Naive thymus-derived CD4-positive, alpha-beta T cell (primary cell): ENCODE measurements at regions not wholly inside any gene's neighbourhood (a gene's known extent, or its start where the extent isn't known, plus 50 kb on each side); places are given as distances from the start of the nearest gene placed in this dataset.

ENCODE experiments used
- ATAC-seq: fragments of 150-1000 bp; cut with Tn5 transposase; 2 replicates; pipeline ENCODE4 v1.10.0; 2021; ENCODE audit warnings: mild to moderate bottlenecking, moderate library complexity
- CTCF ChIA-PET: fragments of 350-600 bp; sonication (Branson Sonifier 250); formaldehyde crosslinking; loops from one replicate; lab custom pipeline; 2021; ENCODE audit warnings: antibody characterized with exemption; lab: Charles Lee
- POLR2A ChIA-PET: fragments of 350-600 bp; sonication (Branson Sonifier 250); formaldehyde crosslinking; loops from one replicate; lab custom pipeline; 2021; ENCODE audit warnings: antibody characterized with exemption, inconsistent platforms; lab: Charles Lee
- DNase-seq, 9 donors: peaks; one replicate each; pipeline versions ENCODE4 v3.0.0 to v3.0.0-alpha.2; 2020 to 2022; ENCODE audit warnings: mixed read lengths in 1 of 9
- H3K27ac ChIP-seq: one replicate; pipeline ENCODE4 v1.7.0; 2013; ENCODE audit warnings: mild to moderate bottlenecking, low read depth, low read length, moderate library complexity
- H3K27me3 ChIP-seq, 2 donors: one replicate each; pipeline ENCODE4 v1.7.0; 2013; ENCODE audit warnings: low read length in 2 of 2, mild to moderate bottlenecking in 2 of 2, moderate library complexity in 2 of 2; ENCODE audit not compliant: control insufficient read depth in 2 of 2, insufficient read depth in 2 of 2
- H3K36me3 ChIP-seq, 3 experiments: 1 replicate in 2 of 3; 2 replicates in 1 of 3; pipeline ENCODE4 v1.7.0; 2013; ENCODE audit warnings: low read length in 3 of 3, mild to moderate bottlenecking in 3 of 3, moderate library complexity in 1 of 3; ENCODE audit not compliant: insufficient read depth in 3 of 3, control insufficient read depth in 2 of 3
- H3K4me1 ChIP-seq, 2 donors: one replicate each; pipeline ENCODE4 v1.7.0; 2013; ENCODE audit warnings: low read length in 2 of 2, mild to moderate bottlenecking in 2 of 2, moderate library complexity in 1 of 2; ENCODE audit not compliant: control insufficient read depth in 2 of 2, insufficient read depth in 2 of 2
- H3K4me3 ChIP-seq: 2 replicates; pipeline ENCODE4 v1.7.0; 2013; ENCODE audit warnings: mild to moderate bottlenecking, low read length
- H3K9me3 ChIP-seq, 3 experiments: 1 replicate in 2 of 3; 2 replicates in 1 of 3; pipeline ENCODE4 v1.7.0; 2013; ENCODE audit warnings: low read length in 3 of 3; ENCODE audit not compliant: control insufficient read depth in 2 of 3
- H3K27ac Mint-ChIP-seq, 9 donors: one replicate each; pipeline ENCODE4 v1.8.0; 2020 to 2022; ENCODE audit warnings: mixed read lengths in 9 of 9, mild to moderate bottlenecking in 8 of 9, moderate library complexity in 5 of 9, inconsistent platforms in 2 of 9
- H3K27me3 Mint-ChIP-seq, 5 donors: one replicate each; pipeline ENCODE4 v1.8.0; 2021 to 2022; ENCODE audit warnings: mixed read lengths in 5 of 5, mild to moderate bottlenecking in 1 of 5
- H3K36me3 Mint-ChIP-seq, 5 donors: one replicate each; pipeline ENCODE4 v1.8.0; 2020 to 2022; ENCODE audit warnings: mixed read lengths in 5 of 5, mild to moderate bottlenecking in 3 of 5, inconsistent platforms in 1 of 5
- H3K4me1 Mint-ChIP-seq, 7 donors: one replicate each; pipeline ENCODE4 v1.8.0; 2020 to 2022; ENCODE audit warnings: mixed read lengths in 7 of 7, mild to moderate bottlenecking in 3 of 7, inconsistent platforms in 1 of 7
- H3K4me3 Mint-ChIP-seq, 10 donors: one replicate each; pipeline ENCODE4 v1.8.0; 2020 to 2022; ENCODE audit warnings: mild to moderate bottlenecking in 10 of 10, mixed read lengths in 10 of 10, moderate library complexity in 6 of 10, inconsistent platforms in 2 of 10
- H3K9me3 Mint-ChIP-seq, 11 donors: one replicate each; pipeline ENCODE4 v1.8.0; 2020 to 2022; ENCODE audit warnings: mixed read lengths in 11 of 11, mild to moderate bottlenecking in 4 of 11, inconsistent platforms in 1 of 11, moderate library complexity in 1 of 11
- intact Hi-C, 2 donors: fragments of 100-400 bp; cut with micrococcal nuclease; formaldehyde crosslinking; loops; one replicate each; pipeline ENCODE4 v1.15.1; 2023

DNA sequence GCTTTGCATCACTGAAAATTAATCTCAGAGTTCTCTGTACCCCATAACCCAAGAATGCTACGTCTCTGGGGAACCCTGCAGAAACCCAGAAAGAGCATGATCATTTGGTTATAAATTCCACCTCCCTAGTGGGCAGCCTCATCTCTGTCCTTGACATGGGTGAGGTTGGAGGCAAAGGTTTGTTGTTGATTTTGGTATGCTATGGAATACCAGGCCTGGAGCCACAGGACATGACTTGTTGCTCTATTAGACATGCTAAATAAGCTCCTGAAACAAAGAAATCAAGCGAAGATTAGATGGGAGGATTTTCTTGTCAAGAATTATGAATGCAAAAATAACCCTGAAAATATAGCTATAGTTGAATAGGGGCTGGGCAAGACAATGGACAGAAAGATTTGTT is 197.4 kb upstream of the CAMK1G start:
- CTCF ChIA-PET: no interaction called here
- Histone ChIP-seq H3K27ac (no peak overlapping the region), H3K4me3 (no peak overlapping the region), H3K36me3 (no peaks in the 10 kb centered on the region), H3K4me1 (no peaks in the 10 kb centered on the region), H3K9me3 (no peaks in the 10 kb centered on the region), H3K27me3 (no peaks in the 10 kb centered on the region)
- Mint-ChIP-seq H3K27me3 (peaks cover 0 to 16% (median 5%) of the 10 kb centered on the region in 5 donors), H3K27ac (no peak overlapping the region), H3K9me3 (no peaks in the 10 kb centered on the region), H3K4me1 (peaks cover 0 to 3% (median 0%) of the 10 kb centered on the region in 7 donors), H3K4me3 (no peak overlapping the region), H3K36me3 (no peaks in the 10 kb centered on the region)
- ATAC-seq (no peak), DNase-seq (no peak)
- POLR2A ChIA-PET: no interaction called here
- intact Hi-C loops: no loop called here

DNA sequence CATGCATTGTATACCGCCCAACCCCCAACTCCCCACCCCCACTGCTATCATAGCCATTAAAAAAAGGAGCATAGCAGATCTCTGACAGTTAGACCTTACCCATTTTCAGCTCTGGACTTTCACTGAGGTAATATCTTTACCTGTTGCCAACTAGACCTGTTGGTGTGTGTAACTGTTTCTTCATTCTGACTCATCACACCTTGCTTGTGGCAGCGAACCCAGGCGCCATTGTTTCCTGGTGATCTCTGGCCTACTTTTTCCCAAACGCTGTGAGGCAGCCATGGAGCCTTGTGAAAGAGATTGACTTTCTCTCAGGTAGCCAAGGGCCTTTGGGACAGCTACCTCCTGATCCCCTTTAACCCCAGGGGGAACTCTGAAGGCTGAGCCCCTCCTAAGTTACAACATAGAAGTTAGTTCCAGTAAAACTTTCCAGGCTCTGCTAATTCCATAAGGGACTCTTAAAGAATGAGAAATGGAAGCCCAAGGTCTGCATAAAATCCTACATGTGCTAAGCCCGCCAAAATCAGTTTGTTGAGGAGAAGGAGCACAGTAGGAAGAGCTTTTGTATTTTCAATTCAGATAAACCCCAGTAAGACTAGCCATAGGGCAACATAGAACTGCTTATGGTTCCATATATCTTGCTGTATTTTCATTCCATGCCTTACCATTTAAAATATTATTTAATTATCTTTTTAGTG is 196.1 kb upstream of the CAMK1G start:
- DNase-seq (no peak), ATAC-seq (no peak)
- H3K4me1 Mint-ChIP-seq: peaks cover 0 to 3% (median 0%) of the 10 kb centered on the region in 7 donors
- H3K4me3 ChIP-seq: no peak overlapping the region
- no peak overlapping the region for H3K4me3 Mint-ChIP-seq
- CTCF ChIA-PET: interaction anchor here (0.9 kb wide), 1 partner anchor 10 kb away, joined by 4 read pairs; no protein-coding TSS in a partner anchor
- intact Hi-C loops: no loop called here
- no peaks in the 10 kb centered on the region for H3K27me3 ChIP-seq
- H3K4me1 ChIP-seq: no peaks in the 10 kb centered on the region
- no peaks in the 10 kb centered on the region for H3K36me3 ChIP-seq
- H3K27ac Mint-ChIP-seq: no peak overlapping the region
- H3K9me3 Mint-ChIP-seq: no peaks in the 10 kb centered on the region
- H3K9me3 ChIP-seq: no peaks in the 10 kb centered on the region
- no peak overlapping the region for H3K27ac ChIP-seq
- POLR2A ChIA-PET: no interaction called here
- H3K27me3 Mint-ChIP-seq: peaks cover 0 to 15% (median 5%) of the 10 kb centered on the region in 5 donors
- no peaks in the 10 kb centered on the region for H3K36me3 Mint-ChIP-seq

DNA sequence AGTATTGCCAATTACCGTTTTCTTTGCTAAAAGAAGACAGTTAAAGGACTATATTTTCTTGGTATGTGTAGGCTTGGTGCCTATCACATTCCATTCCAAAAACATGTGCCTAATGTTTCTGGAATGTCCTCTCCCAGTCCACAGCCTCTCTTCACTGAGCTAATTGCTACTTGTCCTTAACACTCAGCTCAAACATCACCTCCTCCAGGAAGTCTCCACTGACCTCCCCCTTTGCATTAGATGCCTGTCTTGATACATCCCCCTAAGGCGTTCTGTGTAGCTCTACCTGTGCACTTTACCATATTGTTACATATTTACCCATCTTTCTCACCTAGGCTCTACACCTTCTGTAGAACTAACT is 195.6 kb upstream of the CAMK1G start:
- peaks cover 0 to 12% (median 6%) of the 10 kb centered on the region in 5 donors for H3K27me3 Mint-ChIP-seq
- Histone ChIP-seq H3K36me3 (no peaks in the 10 kb centered on the region), H3K4me3 (no peak overlapping the region), H3K27me3 (no peaks in the 10 kb centered on the region), H3K27ac (no peak overlapping the region), H3K9me3 (no peaks in the 10 kb centered on the region), H3K4me1 (no peaks in the 10 kb centered on the region)
- ATAC-seq: no peak
- intact Hi-C loops: no loop called here
- DNase-seq: no peak
- CTCF ChIA-PET: interaction anchor here (0.9 kb wide), 1 partner anchor 10 kb away, joined by 4 read pairs; no protein-coding TSS in a partner anchor
- no peak overlapping the region for H3K4me3 Mint-ChIP-seq
- no peaks in the 10 kb centered on the region for H3K36me3 Mint-ChIP-seq
- POLR2A ChIA-PET: no interaction called here
- no peak overlapping the region for H3K27ac Mint-ChIP-seq
- H3K9me3 Mint-ChIP-seq: no peaks in the 10 kb centered on the region
- H3K4me1 Mint-ChIP-seq: peaks cover 0 to 3% (median 0%) of the 10 kb centered on the region in 7 donors

DNA sequence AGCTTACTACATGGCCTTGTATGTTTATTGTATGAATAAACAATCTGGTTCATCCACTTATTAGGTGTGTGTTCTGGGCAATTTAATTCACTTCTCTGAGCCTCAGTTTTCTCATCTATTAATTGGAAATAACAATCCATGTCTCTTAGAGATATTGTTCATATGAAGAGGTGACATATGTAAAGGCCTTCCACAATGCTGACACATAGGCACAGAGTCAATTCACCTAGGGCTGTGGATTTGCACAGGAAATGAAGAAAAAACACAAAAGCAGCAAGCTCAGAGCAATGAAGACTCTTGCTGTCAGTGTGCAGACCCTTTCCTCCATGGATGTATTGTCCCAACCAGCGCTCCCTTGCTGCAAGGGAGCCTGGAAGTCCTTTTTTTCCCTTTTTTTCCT is 195.2 kb upstream of the CAMK1G start:
- Mint-ChIP-seq H3K27ac (no peak overlapping the region), H3K4me1 (peaks cover 0 to 3% (median 0%) of the 10 kb centered on the region in 7 donors), H3K9me3 (no peaks in the 10 kb centered on the region), H3K4me3 (no peak overlapping the region), H3K27me3 (peaks cover 0 to 13% (median 10%) of the 10 kb centered on the region in 5 donors), H3K36me3 (no peaks in the 10 kb centered on the region)
- Histone ChIP-seq H3K9me3 (no peaks in the 10 kb centered on the region), H3K36me3 (no peaks in the 10 kb centered on the region), H3K4me3 (no peak overlapping the region), H3K4me1 (no peaks in the 10 kb centered on the region), H3K27me3 (no peaks in the 10 kb centered on the region), H3K27ac (no peak overlapping the region)
- intact Hi-C loops: no loop called here
- ChIA-PET POLR2A (no interaction called here), CTCF (interaction anchor here (0.9 kb wide), 1 partner anchor 9 kb away, joined by 4 read pairs; no protein-coding TSS in a partner anchor)
- ATAC-seq (no peak), DNase-seq (no peak)

DNA sequence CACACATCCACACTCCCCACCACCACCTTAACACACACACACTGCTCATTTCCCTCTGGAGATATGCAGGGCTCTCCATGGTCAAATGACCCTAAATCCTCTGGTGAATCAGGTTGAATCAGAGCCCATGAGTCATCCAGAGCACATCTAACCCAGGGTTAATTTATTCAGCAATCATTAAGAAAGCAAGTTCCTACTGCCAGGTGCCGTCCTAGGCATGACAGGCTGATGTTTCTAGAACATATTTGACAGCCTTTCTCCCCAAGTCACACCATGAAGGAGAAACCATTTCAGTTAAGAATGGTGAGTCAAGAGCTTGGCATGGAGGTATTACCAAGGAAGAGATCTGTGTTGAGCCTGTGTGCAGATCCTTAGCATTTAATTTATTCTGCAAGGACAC is 194.3 kb upstream of the CAMK1G start:
- H3K36me3 Mint-ChIP-seq: no peaks in the 10 kb centered on the region
- peaks cover 0 to 17% (median 10%) of the 10 kb centered on the region in 5 donors for H3K27me3 Mint-ChIP-seq
- DNase-seq: no peak
- intact Hi-C loops: no loop called here
- Histone ChIP-seq H3K4me3 (no peak overlapping the region), H3K27ac (no peak overlapping the region), H3K4me1 (no peaks in the 10 kb centered on the region), H3K36me3 (no peaks in the 10 kb centered on the region), H3K9me3 (no peaks in the 10 kb centered on the region), H3K27me3 (no peaks in the 10 kb centered on the region)
- H3K9me3 Mint-ChIP-seq: no peaks in the 10 kb centered on the region
- H3K27ac Mint-ChIP-seq: no peak overlapping the region
- CTCF ChIA-PET: no interaction called here
- no peak for ATAC-seq
- H3K4me3 Mint-ChIP-seq: no peak overlapping the region
- H3K4me1 Mint-ChIP-seq: peaks cover 0 to 3% (median 0%) of the 10 kb centered on the region in 7 donors
- POLR2A ChIA-PET: no interaction called here

DNA sequence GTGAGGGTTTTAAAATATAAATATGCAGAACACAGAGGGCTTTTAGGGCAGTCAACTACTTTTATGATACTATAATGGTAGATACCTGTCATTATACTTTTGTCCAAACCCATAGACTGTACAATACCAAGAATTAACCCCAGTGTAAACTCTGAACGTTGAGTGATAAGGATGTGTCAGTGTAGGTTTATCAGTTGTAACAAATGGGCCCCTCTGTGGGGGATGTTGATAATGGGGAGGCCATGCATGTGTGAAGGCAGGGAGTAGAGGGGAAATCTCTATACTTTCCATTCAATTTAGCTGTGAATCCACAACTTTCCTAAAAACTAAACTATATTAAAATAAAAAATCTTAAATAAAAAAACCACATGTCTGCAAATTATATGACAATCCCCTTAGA is 193.5 kb upstream of the CAMK1G start:
- peaks cover 0 to under 1% (median 0%) of the 10 kb centered on the region in 5 donors for H3K36me3 Mint-ChIP-seq
- peaks cover 0 to 3% (median 0%) of the 10 kb centered on the region in 7 donors for H3K4me1 Mint-ChIP-seq
- H3K4me3 ChIP-seq: no peak overlapping the region
- ATAC-seq (no peak), DNase-seq (no peak)
- intact Hi-C loops: no loop called here
- no peak overlapping the region for H3K27ac Mint-ChIP-seq
- no peaks in the 10 kb centered on the region for H3K4me1 ChIP-seq
- ChIA-PET POLR2A (no interaction called here), CTCF (no interaction called here)
- no peak overlapping the region for H3K27ac ChIP-seq
- H3K36me3 ChIP-seq: no peaks in the 10 kb centered on the region
- H3K9me3 Mint-ChIP-seq: peaks cover 0 to under 1% (median 0%) of the 10 kb centered on the region in 11 donors
- no peaks in the 10 kb centered on the region for H3K27me3 ChIP-seq
- H3K27me3 Mint-ChIP-seq: peaks cover 6 to 20% (median 16%) of the 10 kb centered on the region in 5 donors
- no peaks in the 10 kb centered on the region for H3K9me3 ChIP-seq
- H3K4me3 Mint-ChIP-seq: no peak overlapping the region

DNA sequence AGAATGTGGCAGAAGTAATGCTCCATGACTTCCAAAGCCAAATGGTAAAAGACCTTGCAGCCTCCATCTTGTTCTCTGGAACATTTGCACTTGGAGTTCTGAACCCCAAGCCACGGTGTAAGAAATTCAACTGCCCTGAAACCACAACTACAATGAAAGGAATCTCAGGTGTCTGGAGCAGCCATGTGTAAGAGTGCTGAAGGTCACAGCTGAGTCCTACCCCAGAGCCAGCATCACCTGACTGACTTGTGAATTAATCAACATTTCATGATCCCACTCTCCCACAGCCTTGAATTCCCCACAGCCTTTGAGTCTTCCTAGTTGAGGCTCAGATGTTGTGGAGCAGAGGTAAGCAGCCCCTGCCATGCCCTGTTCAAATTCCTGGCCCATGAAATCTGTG is 192.8 kb upstream of the CAMK1G start:
- CTCF ChIA-PET: no interaction called here
- ATAC-seq: no peak

More for the DNA sequence above, 192.8 kb upstream of the CAMK1G start:
- no peak overlapping the region for H3K4me3 Mint-ChIP-seq
- H3K4me1 Mint-ChIP-seq: peaks cover 0 to 5% (median 0%) of the 10 kb centered on the region in 7 donors
- H3K36me3 ChIP-seq: no peaks in the 10 kb centered on the region
- peaks cover 0 to 5% (median 0%) of the 10 kb centered on the region in 11 donors for H3K9me3 Mint-ChIP-seq
- POLR2A ChIA-PET: no interaction called here
- no peak overlapping the region for H3K4me3 ChIP-seq
- no peak for DNase-seq
- intact Hi-C loops: no loop called here
- H3K27ac Mint-ChIP-seq: no peak overlapping the region
- H3K9me3 ChIP-seq: no peaks in the 10 kb centered on the region
- H3K4me1 ChIP-seq: no peaks in the 10 kb centered on the region
- H3K36me3 Mint-ChIP-seq: peaks cover 0 to 6% (median 0%) of the 10 kb centered on the region in 5 donors
- no peak overlapping the region for H3K27ac ChIP-seq
- peaks cover 14 to 28% (median 22%) of the 10 kb centered on the region in 5 donors for H3K27me3 Mint-ChIP-seq
- H3K27me3 ChIP-seq: no peaks in the 10 kb centered on the region
